T-helper 17 cell (primary cell): ENCODE measurements at regions not wholly inside any gene's neighbourhood (a gene's known extent, or its start where the extent isn't known, plus 50 kb on each side); places are given as distances from the start of the nearest gene placed in this dataset.
"Not testable (repeated sequence)": the region's sequence is repeated elsewhere in the genome, so short reads cannot be mapped to it uniquely, and the experiment has no call there.

Experiments
- ATAC-seq: fragments of 150-1000 bp; cut with Tn5 transposase; 2 replicates; pipeline ENCODE4 v1.10.0; 2021; ENCODE audit warnings: mild to moderate bottlenecking, moderate library complexity
- DNase-seq, 3 donors: peaks; one replicate each; pipeline versions ENCODE4 v3.0.0 to v3.0.0-alpha.2; 2020 to 2021
- H3K9me3 ChIP-seq: one replicate; pipeline ENCODE4 v1.7.0; 2013; ENCODE audit warnings: low read length, mild to moderate bottlenecking; ENCODE audit not compliant: control insufficient read depth, poor library complexity, severe bottlenecking
- H3K27ac Mint-ChIP-seq: one replicate; pipeline ENCODE4 v1.8.0; 2022; ENCODE audit warnings: mild to moderate bottlenecking, moderate library complexity, mixed read lengths
- H3K27me3 Mint-ChIP-seq: one replicate; pipeline ENCODE4 v1.8.0; 2022; ENCODE audit warnings: mixed read lengths
- H3K36me3 Mint-ChIP-seq: one replicate; pipeline ENCODE4 v1.8.0; 2022; ENCODE audit warnings: low read depth, mixed read lengths
- H3K4me1 Mint-ChIP-seq: one replicate; pipeline ENCODE4 v1.8.0; 2022; ENCODE audit warnings: mild to moderate bottlenecking, mixed read lengths
- H3K4me3 Mint-ChIP-seq: one replicate; pipeline ENCODE4 v1.8.0; 2022; ENCODE audit warnings: mild to moderate bottlenecking, moderate library complexity, mixed read lengths

DNA sequence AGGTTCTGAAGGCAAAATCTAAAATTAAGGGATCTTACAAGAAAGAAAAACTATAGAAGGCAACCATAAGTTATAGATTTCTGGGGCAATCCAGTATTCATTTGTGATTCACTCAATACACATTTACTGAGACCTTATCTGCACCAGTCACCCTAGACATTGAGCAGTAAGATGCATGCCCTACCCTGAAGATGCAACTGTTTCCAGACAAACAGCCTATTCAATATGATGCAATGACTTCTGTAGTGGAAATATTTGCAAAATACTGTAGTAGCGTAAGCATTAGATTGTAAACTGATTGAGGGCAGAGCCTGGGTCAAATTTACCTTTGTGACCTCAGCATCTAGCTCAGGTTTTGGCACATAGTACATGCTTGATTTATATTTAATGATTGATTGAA lies 256.2 kb upstream of the ACTBL2 start:
- DNase-seq (no peak), ATAC-seq (no peak)
- H3K9me3 ChIP-seq = no peaks in the 10 kb centered on the region
- no peak overlapping the region for H3K4me3 Mint-ChIP-seq
- no peaks in the 10 kb centered on the region for H3K36me3 Mint-ChIP-seq
- no peaks in the 10 kb centered on the region for H3K4me1 Mint-ChIP-seq
- peaks cover 12% of the 10 kb centered on the region for H3K27me3 Mint-ChIP-seq
- H3K27ac Mint-ChIP-seq = no peak overlapping the region

DNA sequence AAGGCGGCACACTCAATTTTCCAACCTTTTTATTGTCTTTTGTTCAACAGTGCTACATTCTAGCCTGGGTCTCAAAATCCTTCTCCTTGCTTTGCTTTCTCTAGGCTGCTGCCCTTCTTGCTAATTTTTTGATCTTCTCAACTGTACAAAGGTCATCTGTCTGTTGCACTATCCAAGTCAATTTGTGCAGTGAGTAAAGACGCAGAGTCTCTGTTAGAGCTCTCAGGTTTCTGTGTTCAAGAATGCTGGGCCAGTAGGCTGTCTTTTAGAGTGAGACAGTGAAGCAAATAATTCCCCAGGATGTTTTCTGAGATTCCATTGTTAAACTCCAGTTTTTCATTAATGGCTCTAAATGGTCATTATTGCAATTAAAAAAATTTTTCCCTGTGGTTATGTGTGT lies 255.7 kb upstream of the ACTBL2 start:
- ATAC-seq (no peak), DNase-seq (no peak)
- no peaks in the 10 kb centered on the region for H3K4me1 Mint-ChIP-seq
- H3K4me3 Mint-ChIP-seq = no peak overlapping the region
- H3K27ac Mint-ChIP-seq = no peak overlapping the region
- no peaks in the 10 kb centered on the region for H3K36me3 Mint-ChIP-seq
- H3K9me3 ChIP-seq = no peaks in the 10 kb centered on the region
- H3K27me3 Mint-ChIP-seq = peaks cover 14% of the 10 kb centered on the region

DNA sequence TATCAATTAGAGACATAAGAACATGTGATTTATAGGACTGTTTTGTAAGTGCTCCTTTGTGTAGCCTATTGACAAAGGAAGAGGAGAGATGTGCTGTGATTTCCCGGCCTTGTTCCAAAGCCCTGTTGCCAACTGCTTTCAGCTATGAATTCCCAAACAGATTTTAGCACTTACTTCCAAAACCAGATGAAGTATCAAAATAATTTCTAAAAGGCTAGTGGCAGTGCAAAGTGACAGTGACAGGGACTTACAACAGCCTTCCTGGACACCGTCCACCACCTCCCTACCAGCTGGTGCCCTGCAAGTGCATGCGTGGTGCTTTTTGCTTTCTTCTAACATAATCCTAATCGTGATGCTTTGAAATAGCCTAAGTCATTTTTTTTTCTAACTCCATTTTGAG lies 254.1 kb upstream of the ACTBL2 start:
- H3K36me3 Mint-ChIP-seq = no peaks in the 10 kb centered on the region
- no peak for ATAC-seq
- no peaks in the 10 kb centered on the region for H3K4me1 Mint-ChIP-seq
- H3K9me3 ChIP-seq = no peaks in the 10 kb centered on the region
- H3K27ac Mint-ChIP-seq = no peak overlapping the region
- H3K27me3 Mint-ChIP-seq = peaks cover 20% of the 10 kb centered on the region
- DNase-seq = no peak
- H3K4me3 Mint-ChIP-seq = no peak overlapping the region

DNA sequence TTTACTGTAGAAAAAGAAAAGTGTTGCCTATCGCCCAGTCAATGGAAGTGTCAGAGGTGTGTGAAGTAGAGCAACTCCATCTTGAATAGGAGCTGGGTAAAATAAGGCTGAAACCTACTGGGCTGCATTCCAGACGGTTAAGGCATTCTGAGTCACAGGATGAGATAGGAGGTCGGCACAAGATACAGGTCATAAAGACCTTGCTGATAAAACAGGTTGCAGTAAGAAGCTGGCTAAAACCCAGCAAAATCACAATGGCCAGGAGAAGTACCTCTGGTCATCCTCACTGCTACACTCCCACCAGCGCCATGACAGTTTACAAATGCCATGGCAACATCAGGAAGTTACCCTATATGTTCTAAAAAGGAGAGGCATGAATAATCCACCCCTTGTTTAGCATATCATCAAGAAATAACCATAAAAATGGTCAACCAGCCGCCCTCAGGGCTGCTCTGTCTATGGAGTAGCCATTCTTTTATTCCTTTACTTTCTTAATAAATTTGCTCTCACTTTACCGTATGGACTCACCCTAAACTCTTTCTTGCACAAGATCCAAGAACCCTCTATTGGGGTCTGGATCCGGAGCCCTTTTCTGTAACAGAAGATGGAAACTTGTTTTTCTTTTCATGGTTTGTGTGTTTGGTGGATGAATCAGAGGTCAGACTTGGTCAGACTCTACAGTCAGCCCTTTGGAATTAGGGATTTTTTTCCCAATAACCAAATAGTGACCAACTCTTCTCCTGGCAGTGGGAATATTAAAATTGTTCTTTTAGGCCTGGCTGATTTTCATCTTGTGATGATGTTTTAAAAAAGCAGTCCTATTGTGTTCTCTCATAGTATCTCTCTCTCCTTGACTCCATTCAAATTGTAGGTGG lies 252.9 kb upstream of the ACTBL2 start:
- H3K4me3 Mint-ChIP-seq, H3K9me3 ChIP-seq, H3K27ac Mint-ChIP-seq, H3K4me1 Mint-ChIP-seq, H3K36me3 Mint-ChIP-seq, ATAC-seq, DNase-seq: not testable (repeated sequence)
- H3K27me3 Mint-ChIP-seq = peaks cover 22% of the 10 kb centered on the region

DNA sequence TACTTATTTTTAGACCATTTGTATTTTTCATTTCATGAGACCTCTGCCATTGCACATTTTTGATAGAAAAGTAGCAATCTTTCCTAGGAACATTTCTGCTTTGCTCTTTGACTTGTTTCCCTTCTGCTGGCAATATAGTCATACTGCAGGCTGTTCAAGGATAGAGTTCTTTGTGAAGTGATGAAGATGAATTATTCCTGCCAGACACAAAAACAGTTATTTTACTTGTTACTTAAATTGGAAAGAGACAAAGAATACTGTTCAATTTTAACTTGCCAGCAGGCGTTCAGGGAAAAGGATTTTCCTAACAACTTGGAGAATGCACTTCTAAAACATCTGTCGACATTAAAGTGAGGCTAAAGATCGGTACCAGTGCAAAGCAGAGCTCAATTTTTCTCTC lies 251.7 kb upstream of the ACTBL2 start:
- H3K27ac Mint-ChIP-seq = no peak overlapping the region
- no peaks in the 10 kb centered on the region for H3K9me3 ChIP-seq
- H3K4me3 Mint-ChIP-seq = no peak overlapping the region
- ATAC-seq (no peak), DNase-seq (no peak)
- H3K36me3 Mint-ChIP-seq = no peaks in the 10 kb centered on the region
- H3K4me1 Mint-ChIP-seq = no peaks in the 10 kb centered on the region
- peaks cover 22% of the 10 kb centered on the region for H3K27me3 Mint-ChIP-seq

DNA sequence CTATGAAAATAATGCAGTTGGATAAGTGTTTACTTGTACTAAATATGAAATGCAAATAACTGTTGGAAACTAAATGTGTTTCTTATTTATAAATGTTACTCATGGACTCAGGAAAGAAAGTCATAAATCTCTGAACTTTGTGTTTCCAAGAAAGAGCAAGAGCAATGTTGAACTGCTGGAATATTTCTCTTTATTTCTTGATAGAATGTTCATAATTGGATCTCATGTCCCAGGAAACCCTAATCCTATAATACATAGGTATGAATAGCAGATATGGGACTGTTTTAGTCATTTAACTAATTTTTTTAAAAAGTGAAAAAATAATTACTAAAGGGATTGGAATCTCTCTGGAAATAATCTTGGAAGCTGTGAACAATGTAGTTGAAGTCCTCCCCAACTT lies 245.0 kb upstream of the ACTBL2 start:
- no peak overlapping the region for H3K4me3 Mint-ChIP-seq
- no peak overlapping the region for H3K27ac Mint-ChIP-seq
- H3K9me3 ChIP-seq = no peaks in the 10 kb centered on the region
- DNase-seq (no peak), ATAC-seq (no peak)
- no peaks in the 10 kb centered on the region for H3K4me1 Mint-ChIP-seq
- H3K36me3 Mint-ChIP-seq = no peaks in the 10 kb centered on the region
- H3K27me3 Mint-ChIP-seq = peaks cover 35% of the 10 kb centered on the region

DNA sequence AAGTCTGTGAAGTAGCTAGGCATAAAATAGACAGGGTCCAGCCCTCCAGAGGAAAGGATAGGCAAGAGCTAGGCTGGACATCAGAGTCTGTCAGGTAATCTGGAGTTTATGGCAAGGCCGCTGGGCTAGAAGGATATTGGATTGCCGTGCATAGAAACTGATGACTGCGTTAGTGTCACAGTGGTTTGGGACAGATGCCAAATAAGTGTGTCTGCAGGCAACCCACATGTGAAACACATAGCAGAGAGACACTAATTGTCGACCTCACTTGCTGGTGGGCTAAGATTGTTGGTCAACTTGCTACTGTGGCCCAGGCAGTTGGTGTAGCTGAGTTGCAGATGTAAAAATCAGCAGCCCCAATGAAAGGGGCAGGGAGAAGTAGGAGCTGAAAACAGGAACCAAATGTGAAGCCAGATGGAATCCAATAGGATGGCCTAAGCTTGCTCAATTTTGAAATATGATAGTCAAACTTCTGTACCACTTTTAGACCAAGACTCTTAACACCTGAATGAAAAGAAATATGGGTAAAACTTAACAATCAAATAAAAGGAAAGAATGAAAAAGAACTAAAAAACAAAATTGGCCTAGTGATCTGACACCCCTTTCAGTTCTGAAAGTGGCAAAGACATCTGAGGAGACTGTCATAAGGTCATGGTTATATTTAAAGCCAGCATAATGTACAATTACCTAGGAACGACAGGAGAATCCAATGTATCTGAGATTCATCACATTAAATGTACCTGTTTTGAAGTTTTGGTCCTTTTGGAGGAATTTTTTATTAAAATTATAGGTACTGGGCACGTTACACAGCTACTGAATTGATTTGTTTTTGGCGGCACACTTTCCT lies 243.3 kb upstream of the ACTBL2 start:
- no peak for ATAC-seq
- Mint-ChIP-seq H3K4me3 (no peak overlapping the region), H3K27ac (no peak overlapping the region), H3K4me1 (no peaks in the 10 kb centered on the region), H3K36me3 (no peaks in the 10 kb centered on the region), H3K27me3 (peaks cover 33% of the 10 kb centered on the region)
- H3K9me3 ChIP-seq = no peaks in the 10 kb centered on the region
- DNase-seq = no peak

DNA sequence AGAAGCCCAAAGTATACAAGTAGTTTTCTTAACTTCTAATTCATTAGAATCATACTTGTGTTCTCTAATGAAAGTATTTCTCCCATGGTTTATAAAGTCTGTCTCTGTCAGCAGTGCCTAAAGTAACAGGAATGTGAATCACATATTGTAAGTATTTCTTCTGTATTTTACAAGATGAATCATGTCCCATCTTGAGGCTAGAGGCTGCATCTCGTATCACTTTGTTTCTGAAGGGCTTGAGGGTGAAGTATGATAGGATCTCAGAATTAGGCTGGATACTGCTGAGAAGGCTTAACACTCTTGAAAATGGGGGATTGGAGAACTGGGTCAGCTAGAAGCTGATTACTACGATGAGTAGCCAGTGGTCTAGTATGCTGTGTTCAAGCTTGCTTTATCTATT lies 242.2 kb upstream of the ACTBL2 start:
- peaks cover 43% of the 10 kb centered on the region for H3K27me3 Mint-ChIP-seq
- ATAC-seq (no peak), DNase-seq (no peak)
- H3K9me3 ChIP-seq = no peaks in the 10 kb centered on the region
- H3K4me1 Mint-ChIP-seq = no peaks in the 10 kb centered on the region
- no peak overlapping the region for H3K27ac Mint-ChIP-seq
- H3K36me3 Mint-ChIP-seq = no peaks in the 10 kb centered on the region
- H3K4me3 Mint-ChIP-seq = no peak overlapping the region

DNA sequence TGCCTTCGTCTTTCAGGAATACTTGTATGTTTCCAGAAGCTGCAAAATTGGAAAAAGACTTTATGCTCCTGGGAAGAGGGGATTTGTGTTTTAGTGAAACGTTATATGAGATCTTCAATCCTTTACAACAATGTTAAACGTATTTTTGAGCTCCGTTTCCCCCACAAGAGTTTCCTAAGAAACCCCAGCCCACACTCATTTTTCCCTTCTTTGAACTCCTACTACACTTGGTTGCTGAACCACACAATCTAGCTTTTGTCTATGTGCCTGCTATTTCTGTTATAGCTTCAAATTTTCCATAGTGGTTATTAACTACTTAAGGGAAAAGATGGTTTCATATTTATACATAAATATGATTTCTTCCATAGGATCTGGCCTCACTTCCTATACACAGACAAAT lies 238.6 kb upstream of the ACTBL2 start:
- Mint-ChIP-seq H3K36me3 (no peaks in the 10 kb centered on the region), H3K27ac (no peak overlapping the region), H3K4me1 (no peaks in the 10 kb centered on the region)

DNA sequence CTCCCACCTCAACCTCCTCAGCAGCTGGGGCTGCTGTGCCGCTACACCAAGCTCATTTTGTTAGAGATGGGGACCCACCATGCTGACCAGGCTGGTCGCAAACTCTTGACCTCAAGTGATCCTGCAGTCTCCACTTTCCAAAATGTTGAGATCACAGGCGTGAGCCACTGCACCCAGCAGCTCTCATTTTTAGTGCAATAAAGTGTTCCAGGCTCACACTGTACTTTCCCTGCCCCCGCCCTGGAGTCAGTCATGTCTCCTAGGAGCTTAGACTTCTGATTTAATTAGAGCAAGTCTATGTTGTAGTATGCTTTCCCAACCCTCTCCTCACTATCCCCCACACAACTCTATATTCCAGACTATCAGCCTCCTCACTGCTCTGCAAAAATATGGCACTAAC lies 238.0 kb upstream of the ACTBL2 start:
- Mint-ChIP-seq H3K27ac (no peak overlapping the region), H3K4me1 (no peaks in the 10 kb centered on the region), H3K27me3 (peaks cover 55% of the 10 kb centered on the region), H3K36me3 (peaks cover 2% of the 10 kb centered on the region), H3K4me3 (no peak overlapping the region)
- no peaks in the 10 kb centered on the region for H3K9me3 ChIP-seq
- DNase-seq (no peak), ATAC-seq (no peak)

More for the DNA sequence above, 238.6 kb upstream of the ACTBL2 start:
- H3K4me3 Mint-ChIP-seq = no peak overlapping the region
- H3K9me3 ChIP-seq = no peaks in the 10 kb centered on the region
- H3K27me3 Mint-ChIP-seq = peaks cover 55% of the 10 kb centered on the region
- DNase-seq (no peak), ATAC-seq (no peak)

DNA sequence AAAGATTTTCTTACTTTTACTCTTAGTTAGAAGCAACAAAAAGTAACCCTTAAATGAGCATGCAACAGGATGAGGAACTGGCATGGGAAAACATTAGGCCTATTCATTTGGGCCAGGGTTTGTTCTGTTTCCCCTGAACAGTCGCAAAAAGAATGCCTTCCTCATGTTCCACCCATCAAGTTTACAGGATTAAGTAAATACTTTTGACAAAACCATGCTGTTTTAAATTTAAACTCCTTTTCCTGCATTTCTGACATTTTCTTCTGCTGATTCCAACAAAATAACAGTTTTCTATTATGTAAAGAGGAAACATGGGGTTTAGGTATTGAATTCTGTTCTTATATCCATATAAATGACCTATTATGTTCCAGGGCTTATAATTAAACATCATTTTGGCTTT lies 236.6 kb upstream of the ACTBL2 start:
- no peak for ATAC-seq
- no peaks in the 10 kb centered on the region for H3K9me3 ChIP-seq
- no peaks in the 10 kb centered on the region for H3K4me1 Mint-ChIP-seq
- H3K27ac Mint-ChIP-seq = no peak overlapping the region
- H3K4me3 Mint-ChIP-seq = no peak overlapping the region
- DNase-seq = no peak
- peaks cover 42% of the 10 kb centered on the region for H3K27me3 Mint-ChIP-seq
- H3K36me3 Mint-ChIP-seq = peaks cover 2% of the 10 kb centered on the region

DNA sequence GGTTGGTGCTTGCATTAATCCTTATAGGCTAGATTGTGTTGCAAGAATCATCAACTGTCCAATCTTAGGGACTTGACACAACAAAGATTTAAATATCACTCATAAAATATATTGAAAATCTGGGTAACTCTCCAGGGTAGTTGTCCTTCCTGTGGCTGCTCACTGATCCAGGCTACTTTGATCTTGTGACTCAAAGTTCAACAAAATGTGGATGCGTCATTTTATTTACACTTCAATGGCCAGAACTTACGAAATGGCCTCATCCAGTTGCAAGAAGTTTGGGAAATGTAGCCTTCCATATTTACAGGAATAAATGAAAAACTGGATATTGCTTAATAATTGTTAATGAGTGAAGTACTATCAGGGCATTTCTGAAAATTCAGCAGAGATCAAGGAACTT lies 235.5 kb upstream of the ACTBL2 start:
- DNase-seq (no peak), ATAC-seq (no peak)
- Mint-ChIP-seq H3K27ac (no peak overlapping the region), H3K27me3 (peaks cover 31% of the 10 kb centered on the region), H3K4me3 (no peak overlapping the region), H3K4me1 (no peaks in the 10 kb centered on the region), H3K36me3 (peaks cover 2% of the 10 kb centered on the region)
- H3K9me3 ChIP-seq = no peaks in the 10 kb centered on the region

DNA sequence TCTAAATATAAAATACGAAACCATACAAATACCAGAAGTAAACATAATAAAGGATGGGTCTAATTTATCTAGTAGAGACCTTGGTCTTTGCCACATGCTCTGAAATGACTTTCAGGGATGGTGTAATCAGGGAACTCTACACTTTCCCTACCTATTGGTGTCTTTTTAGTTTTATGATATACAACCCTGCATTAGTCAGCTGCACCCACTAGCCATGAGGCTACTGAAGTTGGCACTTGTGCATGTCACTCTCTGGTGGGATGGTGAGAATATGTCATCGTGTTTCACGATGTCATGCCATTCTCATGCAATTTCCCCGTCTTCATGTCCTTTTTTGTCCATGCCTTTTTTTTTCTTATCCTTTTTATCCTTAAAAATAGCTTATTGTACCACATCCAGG lies 234.9 kb upstream of the ACTBL2 start:
- DNase-seq (no peak), ATAC-seq (no peak)
- Mint-ChIP-seq H3K4me1 (no peaks in the 10 kb centered on the region), H3K4me3 (no peak overlapping the region), H3K36me3 (peaks cover 2% of the 10 kb centered on the region), H3K27me3 (peaks cover 28% of the 10 kb centered on the region), H3K27ac (no peak overlapping the region)
- H3K9me3 ChIP-seq = no peaks in the 10 kb centered on the region
